ENCODE measurements at regions not wholly inside any gene's neighbourhood (a gene's known extent, or its start where the extent isn't known, plus 50 kb on each side); places are given as distances from the start of the nearest gene placed in this dataset.
"Not testable (repeated sequence)": the region's sequence is repeated elsewhere in the genome, so short reads cannot be mapped to it uniquely, and the experiment has no call there.

DNA sequence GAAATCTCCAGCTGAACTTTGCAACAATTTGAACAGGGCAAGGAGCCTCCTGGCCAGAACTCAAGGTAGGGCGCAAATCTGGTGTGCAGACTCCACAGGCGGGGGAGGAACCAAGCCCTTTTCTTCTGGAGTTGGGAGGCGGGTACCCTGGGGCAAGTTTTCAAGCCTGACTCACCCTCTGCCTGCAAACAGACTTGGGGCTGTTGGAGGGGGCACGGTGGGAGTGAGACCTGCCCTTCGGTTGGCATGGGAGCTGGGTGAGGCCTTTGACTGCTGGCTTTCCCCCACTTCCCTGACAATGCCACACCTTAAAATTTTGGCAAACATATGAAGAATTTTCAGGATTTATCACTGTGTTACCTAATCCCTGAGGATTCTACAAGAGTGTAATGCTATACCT, 709.8 kb upstream of the DIAPH2 start:
- DNase-seq, result no peak

DNA sequence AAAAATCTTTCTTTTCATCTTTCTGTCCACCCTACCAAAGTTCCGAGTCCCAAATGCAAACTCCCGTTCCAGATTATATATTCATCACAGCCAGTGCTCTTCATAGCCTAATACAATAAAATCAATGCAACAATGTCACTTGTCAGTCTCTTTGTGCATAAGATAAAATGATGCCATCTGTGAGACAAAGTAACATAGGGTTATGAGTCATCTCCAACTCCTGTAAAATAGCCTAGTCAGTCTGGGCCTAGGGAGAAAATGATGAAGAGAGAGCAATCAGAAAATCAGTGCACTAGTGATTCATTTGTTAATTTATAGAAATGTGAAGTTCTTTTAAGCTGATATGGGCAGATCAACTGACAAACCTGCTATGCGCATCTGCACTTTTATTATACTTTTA, 689.1 kb upstream of the DIAPH2 start:
- DNase-seq, result no peak

DNA sequence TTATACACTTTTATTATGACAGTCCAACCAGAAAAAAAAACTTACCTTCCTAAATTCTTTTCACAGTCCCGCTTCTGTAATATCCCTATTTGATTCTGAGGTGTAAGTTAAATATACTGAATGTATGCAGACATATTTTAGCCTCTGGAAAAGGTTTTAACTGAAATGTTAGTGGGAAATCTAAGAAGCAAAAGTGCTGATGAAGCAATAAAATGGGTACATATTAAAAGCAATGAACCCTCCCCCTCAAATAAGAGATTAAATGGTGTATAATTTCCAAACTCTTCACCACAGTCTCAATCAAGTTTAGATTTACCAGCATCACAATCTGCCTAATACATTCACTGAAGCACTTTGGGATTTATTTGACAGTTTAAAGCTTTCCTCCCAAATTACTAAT, 688.3 kb upstream of the DIAPH2 start:
- no peak for DNase-seq

DNA sequence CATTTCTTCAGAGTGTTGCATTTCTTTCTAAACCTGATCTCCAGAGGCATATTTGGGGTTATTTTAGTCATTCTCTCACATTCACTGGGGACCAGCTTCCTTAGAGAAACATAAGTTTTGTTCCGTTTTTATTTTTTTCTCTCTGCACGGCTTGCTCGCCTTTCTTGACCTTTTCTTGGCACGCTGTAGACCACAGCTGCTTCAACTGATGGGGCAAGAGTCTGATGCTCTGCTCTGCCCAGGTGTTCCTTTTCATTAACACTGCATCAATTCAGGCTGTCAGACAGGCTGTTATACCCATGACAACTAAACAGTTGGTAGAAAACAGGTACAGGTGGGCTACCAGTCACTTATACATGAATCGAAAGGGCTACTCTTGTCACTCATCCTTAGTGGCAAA, 682.2 kb upstream of the DIAPH2 start:
- DNase-seq, result no peak

DNA sequence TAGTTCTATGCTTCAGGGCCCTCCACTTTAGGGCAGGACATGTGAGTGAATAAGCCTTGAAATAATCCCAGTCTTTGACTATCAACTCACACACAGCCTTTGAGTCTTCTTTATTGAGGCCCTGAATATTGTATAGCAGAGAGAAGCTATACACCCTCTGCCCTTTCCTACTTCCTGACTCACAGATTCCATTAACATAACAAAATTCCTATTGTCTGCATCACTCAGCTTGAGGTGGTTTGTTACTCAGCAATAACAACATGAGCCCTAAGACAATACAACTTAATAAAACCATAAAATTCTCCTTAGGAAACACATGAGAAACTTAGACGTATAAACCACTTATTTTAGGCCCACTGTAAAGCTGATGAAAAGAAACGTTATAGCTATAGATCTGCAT, 680.3 kb upstream of the DIAPH2 start:
- DNase-seq, result no peak

DNA sequence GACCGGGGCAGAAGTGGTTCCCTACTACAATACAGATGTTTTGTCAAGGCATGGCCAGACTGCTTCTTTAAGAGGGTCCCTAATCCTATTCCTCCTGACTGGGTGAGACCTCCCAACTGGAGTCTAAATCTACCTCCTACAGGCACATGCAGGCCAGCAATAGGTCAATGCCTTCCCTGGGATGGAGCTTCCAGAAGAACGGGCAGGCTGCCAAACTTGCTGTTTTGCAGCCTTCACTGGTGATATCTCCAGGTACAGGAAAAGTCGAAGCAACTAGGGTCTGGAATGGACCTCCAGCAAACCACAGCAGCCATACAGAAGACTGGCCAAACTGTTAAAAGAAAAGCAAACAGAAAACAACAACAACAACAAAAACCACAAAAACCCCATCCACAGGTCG, 678.4 kb upstream of the DIAPH2 start:
- DNase-seq, result no peak

DNA sequence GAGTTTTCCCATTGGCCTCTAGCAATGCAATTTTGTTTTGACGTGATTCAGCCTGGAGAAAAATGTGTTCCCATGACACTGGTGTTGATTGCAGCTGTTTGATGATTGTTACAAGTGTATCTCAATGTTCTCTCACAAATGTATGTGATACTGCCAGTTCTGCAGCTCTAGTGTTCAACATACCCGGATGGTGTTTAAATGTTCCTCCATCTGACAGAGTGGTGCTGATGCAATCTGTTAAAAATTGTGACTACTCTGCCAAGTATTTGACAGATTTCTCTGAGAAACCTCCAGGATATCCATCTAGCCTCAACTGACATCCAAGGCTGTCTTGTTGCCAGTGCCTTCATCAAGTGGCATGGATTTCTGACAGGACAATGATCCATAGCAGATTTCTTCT, 657.2 kb upstream of the DIAPH2 start:
- DNase-seq, result no peak

DNA sequence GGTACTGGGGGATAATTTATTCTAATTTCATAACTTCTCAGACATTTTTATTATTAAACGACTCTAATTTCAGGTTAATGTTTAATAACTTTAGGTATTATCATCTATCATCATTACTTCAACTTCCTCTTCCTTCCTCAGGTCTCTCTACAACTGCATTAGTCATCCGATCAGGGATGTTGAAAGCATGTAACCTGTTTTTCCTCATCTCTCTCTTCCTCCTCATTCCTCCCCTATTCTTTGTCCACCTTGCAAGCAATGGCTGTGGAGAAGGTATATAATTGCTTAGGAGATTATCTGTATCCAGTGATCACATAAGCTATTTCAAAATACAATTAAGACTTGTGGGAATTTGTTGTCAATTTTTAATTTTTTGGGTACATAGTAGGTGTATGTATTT, 632.6 kb upstream of the DIAPH2 start:
- DNase-seq, result no peak

DNA sequence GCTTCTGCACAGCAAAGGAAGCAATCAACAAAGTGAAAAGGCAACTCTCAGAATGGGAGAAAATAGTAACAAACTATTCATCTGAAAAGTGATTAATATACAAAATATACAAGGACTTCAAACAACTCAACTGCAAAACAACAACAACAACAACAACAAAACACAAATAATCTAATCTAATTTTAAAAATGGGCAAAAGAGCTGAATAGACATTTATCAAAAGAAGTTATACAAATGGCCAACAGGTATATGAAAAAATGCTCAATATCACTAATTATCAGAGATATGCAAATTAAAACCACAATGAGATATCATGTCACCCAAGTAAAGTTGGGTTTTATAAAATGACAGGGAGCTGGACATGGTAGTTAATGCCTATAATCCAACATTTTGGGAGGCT, 602.8 kb upstream of the DIAPH2 start:
- DNase-seq, result no peak

DNA sequence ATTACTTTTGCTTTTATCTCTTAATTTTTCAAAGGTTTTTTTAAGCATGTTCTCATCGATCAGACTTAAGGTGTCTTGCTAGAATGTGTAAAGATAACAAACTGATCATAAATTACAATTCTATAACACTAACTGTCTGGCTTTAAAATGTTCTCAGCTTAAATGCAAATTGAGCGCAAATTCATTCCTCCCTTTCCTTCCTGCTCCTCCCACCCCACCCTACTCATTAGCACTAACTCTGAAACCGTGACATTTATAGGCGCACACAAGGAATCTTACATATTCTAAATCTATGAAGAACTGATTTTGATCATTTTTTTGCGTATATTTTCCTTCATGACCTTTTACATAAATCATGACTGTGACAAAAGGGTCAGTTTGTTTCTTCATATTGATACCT, 590.0 kb upstream of the DIAPH2 start:
- no peak for DNase-seq

DNA sequence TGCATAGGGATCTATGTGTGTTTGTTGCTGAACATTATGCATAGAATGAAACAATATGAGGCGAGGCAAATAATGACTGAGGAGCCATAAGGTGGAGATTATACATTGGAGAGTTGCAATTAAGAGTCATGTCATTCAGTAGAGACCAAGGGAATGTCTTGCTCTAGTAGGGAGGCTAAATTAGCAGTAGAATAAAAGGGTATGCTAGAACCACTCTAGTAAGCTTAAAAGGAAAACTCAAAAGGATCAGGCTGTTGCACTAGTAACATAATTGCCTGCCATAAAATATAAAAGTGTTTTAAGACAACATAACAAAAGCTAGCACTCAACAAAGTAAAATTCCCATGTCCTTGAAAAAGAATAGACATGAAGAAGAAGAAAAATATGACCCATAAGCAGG, 586.2 kb upstream of the DIAPH2 start:
- DNase-seq, result no peak

DNA sequence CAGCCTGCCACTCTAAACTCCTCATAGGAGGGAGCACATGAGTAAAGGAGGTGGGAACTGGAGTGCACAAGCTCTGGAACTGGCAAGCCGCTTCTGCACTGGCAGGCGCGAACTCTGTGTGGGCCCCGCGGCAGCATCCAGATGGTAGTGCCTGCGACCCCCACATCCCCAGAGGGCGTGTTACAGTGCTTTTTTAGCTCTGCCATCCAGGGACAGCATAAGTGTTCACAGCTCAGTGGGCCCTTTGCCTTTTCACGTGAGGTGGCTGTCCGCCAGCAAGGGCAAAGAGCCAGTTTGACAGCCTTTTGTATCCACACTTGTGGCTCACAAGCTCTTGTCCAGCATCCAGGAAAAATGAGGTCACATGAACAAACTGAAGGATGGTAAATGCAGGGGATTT, 581.6 kb upstream of the DIAPH2 start:
- no peak for DNase-seq

DNA sequence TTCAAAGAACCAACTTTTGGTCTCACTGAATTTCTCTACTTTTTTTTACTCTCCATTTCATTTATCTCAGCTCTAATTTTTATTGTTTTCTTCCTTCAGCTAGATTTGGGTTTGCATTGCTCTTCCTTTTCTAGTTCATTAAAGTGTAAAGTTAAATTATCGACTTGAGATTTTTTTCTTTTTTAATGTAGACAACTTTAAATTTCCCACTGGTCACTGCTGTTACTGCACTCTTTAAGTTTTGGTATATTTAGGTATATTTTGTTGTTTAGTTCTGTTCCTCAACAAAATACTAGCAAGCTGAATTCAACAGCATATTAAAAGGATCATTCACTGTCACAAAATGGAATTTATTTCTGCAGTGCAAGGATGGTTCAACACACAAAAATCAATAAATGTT, 572.0 kb upstream of the DIAPH2 start:
- no peak for DNase-seq

DNA sequence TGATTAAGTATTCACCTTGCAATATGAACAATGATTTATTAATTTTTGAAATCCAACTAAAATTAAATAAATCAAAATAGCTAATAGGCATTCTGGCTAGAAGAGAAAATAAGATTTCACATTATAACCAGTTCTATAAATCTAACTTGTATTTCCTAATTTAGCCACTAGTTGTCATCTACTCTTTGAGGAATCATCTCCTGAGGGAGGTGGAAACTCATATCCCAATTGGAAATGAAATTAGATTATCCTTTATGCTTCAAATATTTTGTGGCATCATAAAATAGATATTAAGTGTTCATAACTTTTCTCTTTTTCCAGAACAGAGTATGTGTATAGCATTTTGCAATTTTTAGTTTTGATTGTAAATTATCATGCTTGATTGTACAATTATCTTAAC, 558.5 kb upstream of the DIAPH2 start:
- DNase-seq, result no peak

DNA sequence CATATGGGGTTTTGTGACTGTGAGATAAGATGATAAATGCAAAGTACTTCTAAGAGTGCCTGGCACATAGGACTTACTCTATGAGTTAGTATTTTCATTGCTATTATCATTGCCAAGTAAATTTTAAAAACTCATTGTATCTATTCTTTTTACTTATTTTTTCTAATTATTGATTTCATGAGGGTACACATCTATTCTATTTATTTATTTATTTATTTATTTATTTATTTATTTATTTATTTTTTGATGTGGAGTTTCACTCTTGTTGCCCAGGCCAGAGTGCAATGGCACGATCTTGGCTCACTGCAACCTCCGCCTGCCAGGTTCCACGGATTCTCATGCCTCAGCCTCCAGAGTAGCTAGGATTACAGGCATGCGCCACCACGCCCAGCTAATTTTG, 556.6 kb upstream of the DIAPH2 start:
- DNase-seq, result not testable (repeated sequence)

DNA sequence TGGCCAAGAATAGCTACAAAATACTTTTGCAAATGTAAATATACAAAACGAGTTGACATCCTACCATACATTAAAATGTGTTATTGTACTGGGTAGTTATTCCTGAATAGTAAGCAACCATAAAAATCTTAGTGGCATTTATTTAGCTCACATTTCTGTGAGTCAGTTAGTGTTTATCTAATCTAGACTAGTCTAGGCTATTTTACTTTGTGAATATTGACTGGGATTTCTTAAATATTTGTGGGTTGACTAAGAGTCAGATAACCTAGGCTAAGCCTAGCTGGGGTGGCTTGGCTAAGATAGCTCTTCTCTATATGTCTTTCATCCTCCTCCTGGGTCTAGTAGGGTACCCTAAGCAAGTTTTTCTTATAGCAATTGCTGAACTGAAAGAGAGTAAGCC, 543.8 kb upstream of the DIAPH2 start:
- DNase-seq, result no peak

DNA sequence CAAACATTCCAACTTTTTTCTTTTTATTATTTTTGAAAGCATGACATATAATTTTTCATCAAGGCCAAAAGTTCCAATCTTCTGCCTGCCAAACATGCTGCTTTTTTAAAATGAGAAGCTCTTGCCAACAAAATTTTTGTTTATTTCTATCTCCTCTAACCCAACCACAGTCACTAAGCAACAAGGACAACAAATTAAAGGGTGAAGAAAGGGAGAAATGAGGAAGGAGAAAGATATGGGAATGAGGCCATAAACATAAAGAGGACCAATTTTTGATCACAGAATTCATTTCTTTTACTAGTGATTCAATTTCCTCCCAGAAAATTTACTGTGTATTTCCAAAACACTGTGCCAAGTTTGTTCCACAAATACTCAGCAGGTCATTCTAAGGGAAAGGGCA, 537.0 kb upstream of the DIAPH2 start:
- no peak for DNase-seq

DNA sequence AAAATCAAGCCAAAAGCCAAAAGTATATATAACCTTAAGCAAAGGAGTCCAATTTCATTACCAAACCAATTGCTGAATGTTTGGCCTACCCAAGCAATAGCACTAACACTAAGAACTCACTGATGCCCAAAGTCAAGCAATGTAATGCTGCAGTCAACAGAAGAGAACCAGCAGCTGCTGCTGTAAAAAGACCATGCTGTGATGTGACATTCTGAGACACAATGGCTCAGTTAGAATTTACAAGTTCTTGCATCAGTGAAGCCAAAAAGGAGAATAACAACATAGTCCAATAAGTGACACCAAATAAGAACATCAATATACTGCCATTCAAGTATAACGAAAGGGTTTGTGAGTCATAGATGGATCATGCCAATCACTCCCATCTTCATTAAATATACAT, 514.0 kb upstream of the DIAPH2 start:
- no peak for DNase-seq

DNA sequence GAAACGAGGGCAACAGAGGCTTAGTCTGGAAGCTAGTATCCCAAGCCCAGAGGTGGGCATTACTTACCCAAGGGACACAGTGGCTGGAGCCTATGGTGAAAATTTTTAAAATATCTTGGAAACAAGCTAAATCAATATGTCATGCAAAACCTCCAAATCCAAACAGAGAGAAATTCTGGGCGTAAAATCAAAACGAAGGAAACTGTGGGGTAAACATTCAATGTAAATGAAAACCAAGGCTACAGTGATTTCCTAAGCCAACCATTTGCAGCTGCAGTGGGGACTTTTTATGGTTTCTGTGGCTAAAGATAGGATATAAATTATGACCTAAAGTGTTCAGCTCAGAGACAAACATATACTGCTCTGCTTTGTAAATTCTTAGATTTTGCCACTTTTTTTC, 507.7 kb upstream of the DIAPH2 start:
- no peak for DNase-seq

DNA sequence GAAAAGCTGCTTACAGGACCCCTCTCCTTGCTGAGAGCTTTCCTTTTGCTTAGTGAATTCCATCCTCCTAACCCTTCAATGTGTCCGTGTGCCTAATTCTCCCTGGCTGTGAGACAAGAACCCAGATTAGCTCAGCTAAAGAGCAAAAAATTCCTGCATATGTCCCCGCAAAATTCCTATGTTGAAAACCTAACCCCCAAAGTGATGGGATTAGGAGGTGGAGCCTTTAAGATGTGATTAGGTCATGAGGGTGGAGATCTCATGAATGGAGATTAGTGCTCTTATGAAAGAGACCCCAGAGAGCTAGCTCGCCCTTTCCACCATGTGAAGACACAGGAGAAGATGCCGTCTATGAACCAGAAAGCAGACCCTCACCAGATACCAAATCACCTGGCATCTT, 503.0 kb upstream of the DIAPH2 start:
- no peak for DNase-seq

DNA sequence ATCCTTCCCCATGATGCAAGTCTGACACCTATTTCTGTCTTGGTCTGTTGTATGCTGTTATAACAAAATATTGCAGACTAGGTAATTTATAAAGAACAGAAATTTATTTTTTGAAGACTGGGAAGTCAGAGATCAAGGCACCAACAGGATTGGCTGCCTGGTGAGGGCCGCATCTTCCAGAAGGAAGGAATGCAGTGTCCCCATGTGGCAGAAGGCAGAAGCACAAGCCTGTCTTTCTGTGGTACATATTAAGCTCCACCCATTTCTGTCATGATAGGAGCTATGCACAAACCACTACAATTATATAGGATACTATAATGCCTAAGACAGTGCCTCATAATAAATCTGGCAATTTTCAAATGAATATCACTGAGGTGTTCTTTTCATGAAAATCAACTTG, 502.3 kb upstream of the DIAPH2 start:
- no peak for DNase-seq

DNA sequence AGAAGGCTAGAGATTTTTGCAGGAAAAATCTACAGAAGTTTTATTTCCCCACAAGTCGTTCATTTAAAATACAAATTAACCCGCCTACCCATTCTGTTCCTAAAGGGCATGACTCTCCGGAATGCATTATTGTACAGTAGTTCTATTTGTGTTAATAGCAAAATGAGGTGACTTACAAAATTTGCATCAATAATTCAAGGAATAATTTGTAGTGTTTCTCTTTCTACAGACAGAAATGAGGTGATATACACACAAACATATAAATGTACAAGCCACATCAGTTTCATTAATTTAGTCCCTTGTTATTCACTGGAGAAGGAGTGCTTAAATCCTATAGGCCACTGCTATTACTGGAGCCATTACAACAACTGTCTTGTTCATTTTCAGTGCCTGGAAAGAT, 501.3 kb upstream of the DIAPH2 start:
- no peak for DNase-seq

DNA sequence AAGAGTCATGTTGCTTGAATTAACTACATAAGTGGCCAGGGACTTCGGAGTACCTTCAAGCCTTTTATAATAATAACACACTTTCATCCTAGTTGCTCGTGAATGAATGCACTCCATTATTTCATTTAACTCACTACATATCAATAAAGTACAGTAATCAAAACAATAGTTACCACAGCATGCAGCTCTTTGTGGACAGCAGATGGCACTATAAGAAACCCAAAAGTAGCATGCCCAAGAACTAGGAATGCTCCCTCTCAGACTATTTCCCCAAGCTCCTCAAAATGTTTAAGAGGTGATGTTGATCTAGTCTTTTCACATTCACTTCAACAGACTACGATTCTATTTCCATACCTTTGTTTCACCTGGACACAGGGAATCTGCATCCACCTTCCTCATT, 500.8 kb upstream of the DIAPH2 start:
- DNase-seq, result no peak

DNA sequence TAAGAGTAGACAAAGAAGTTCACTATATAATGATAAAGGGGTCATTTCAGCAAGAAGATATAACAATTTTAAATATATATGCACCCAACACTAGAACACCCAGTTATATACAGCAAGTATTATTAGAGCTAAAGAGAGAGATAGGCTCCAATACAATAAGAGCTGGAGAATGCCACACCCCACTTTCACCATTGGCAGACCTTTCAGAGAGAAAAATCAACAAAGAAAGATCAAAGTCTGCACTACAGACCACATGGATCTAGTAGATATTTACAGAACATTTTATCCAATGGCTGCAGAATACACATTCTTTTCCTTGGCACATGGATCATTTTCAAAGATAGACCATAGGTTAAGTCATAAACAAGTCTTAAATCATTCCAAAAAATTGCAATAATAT, 479.7 kb upstream of the DIAPH2 start:
- DNase-seq, result no peak

DNA sequence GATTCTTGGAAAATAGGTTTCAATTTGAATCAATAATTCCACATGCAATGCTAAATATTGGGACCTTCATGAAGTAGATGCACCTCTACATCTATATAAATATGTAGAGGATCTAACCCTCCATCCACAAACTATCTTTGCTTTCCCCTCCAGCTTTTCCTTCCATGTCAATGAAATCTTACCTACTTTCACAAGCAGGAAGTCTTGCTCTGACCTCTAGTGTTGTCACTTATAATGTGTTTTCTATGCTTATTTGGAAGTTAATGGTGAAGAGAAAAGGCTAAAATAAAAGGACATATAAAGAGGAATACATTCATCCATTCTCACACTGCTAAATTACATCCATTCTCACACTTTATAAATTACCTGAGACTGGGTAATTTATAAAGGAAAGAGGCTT, 472.7 kb upstream of the DIAPH2 start:
- DNase-seq, result no peak

DNA sequence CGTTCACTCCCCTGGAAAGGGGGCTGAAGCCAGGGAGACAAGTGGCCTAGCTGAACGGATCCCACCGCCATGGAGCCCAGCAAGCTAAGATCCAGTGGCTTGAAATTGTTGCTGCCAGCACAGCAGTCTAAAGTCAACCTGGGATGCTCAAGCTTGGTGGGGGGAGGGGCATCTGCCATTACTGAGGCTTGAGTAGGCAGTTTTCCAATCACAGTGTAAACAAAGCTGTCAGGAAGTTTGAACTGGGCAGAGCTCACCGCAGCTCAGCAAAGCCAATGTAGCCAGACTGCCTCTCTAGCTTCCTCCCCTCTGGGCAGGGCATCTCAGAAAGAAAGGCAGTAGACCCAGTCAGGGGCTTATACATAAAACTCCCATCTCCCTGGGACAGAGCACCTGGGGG, 470.0 kb upstream of the DIAPH2 start:
- not testable (repeated sequence) for DNase-seq

Data from renal pelvis (tissue), 1 donor.